ENCODE measurements at regions not wholly inside any gene's neighbourhood (a gene's known extent, or its start where the extent isn't known, plus 50 kb on each side); places are given as distances from the start of the nearest gene placed in this dataset.

GRCh38 chr4:141896687-141897086 is 260.3 kb downstream of the IL15 start (continued):
- TF ChIP-seq USF1 (CRISPR knock-in tag; IDR thresholded peaks at IDR 0.05) (no peak), NFYB (CRISPR knock-in tag; conservative IDR thresholded peaks at IDR 0.05; ENCODE audit: low read depth) (no peak), ZNF416 (CRISPR knock-in tag; IDR thresholded peaks at IDR 0.05) (no peak), ZNF138 (CRISPR knock-in tag; conservative IDR thresholded peaks at IDR 0.05) (no peak), E2F1 (CRISPR knock-in tag; IDR thresholded peaks at IDR 0.05) (no peak), ZNF423 (CRISPR knock-in tag; IDR thresholded peaks at IDR 0.05) (no peak)

- H3K27ac Mint-ChIP-seq, result no peak overlapping the region
Measured at GRCh38 chr4:141898346-141898745, 262.0 kb downstream of the IL15 start.

DNA sequence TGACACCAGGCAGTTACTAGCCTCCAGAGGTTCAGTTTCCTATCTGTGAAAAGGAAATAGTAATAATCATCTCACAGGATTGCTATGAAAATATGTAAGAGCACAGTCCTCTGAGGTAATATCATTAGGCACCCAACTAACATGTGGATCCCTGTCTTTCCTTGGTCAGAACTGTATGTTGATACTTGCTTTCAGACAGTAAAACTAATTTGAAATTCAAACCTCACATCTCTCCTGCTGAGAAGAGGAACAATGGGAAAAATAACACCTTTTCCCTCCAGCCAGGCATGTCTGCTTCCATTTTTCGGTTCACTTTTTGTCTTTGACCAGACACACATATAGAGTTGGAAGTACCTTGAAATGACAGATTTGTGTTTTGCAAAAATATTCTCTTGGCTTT is 262.7 kb downstream of the IL15 start:
- Mint-ChIP-seq H3K4me1 (peaks cover 41% of the 10 kb centered on the region), H3K9me3 (peaks cover 18% of the 10 kb centered on the region), H3K36me3 (peaks cover 11% of the 10 kb centered on the region), H3K4me3 (no peak overlapping the region), H3K27ac (no peak overlapping the region), H3K27me3 (ENCODE audit: low read depth) (no peaks in the 10 kb centered on the region)
- CTCF ChIA-PET, result no interaction called here
- DNase-seq (ENCODE audit: low spot score) (no peak), ATAC-seq (no peak)
- POLR2A ChIA-PET, result no interaction called here
- TF ChIP-seq MLX (CRISPR knock-in tag; IDR thresholded peaks at IDR 0.05) (no peak), NFYB (CRISPR knock-in tag; conservative IDR thresholded peaks at IDR 0.05; ENCODE audit: low read depth) (no peak), SMAD4 (CRISPR knock-in tag; IDR thresholded peaks at IDR 0.05) (no peak), ZMAT4 (CRISPR knock-in tag; IDR thresholded peaks at IDR 0.05) (no peak), ATF1 (CRISPR knock-in tag; IDR thresholded peaks at IDR 0.05) (no peak), ZNF532 (CRISPR knock-in tag; IDR thresholded peaks at IDR 0.05; ENCODE audit: borderline replicate concordance) (no peak)
- TF ChIP-seq, protein P1, sequence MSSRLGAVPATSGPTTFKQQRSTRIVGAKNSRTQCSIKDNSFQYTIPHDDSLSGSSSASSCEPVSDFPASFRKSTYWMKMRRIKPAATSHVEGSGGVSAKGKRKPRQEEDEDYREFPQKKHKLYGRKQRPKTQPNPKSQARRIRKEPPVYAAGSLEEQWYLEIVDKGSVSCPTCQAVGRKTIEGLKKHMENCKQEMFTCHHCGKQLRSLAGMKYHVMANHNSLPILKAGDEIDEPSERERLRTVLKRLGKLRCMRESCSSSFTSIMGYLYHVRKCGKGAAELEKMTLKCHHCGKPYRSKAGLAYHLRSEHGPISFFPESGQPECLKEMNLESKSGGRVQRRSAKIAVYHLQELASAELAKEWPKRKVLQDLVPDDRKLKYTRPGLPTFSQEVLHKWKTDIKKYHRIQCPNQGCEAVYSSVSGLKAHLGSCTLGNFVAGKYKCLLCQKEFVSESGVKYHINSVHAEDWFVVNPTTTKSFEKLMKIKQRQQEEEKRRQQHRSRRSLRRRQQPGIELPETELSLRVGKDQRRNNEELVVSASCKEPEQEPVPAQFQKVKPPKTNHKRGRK (CRISPR knock-in tag; IDR thresholded peaks at IDR 0.05; ENCODE audit: borderline replicate concordance), result no peak
- TF ChIP-seq, protein P2, sequence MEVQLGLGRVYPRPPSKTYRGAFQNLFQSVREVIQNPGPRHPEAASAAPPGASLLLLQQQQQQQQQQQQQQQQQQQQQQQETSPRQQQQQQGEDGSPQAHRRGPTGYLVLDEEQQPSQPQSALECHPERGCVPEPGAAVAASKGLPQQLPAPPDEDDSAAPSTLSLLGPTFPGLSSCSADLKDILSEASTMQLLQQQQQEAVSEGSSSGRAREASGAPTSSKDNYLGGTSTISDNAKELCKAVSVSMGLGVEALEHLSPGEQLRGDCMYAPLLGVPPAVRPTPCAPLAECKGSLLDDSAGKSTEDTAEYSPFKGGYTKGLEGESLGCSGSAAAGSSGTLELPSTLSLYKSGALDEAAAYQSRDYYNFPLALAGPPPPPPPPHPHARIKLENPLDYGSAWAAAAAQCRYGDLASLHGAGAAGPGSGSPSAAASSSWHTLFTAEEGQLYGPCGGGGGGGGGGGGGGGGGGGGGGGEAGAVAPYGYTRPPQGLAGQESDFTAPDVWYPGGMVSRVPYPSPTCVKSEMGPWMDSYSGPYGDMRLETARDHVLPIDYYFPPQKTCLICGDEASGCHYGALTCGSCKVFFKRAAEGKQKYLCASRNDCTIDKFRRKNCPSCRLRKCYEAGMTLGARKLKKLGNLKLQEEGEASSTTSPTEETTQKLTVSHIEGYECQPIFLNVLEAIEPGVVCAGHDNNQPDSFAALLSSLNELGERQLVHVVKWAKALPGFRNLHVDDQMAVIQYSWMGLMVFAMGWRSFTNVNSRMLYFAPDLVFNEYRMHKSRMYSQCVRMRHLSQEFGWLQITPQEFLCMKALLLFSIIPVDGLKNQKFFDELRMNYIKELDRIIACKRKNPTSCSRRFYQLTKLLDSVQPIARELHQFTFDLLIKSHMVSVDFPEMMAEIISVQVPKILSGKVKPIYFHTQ (CRISPR knock-in tag; IDR thresholded peaks at IDR 0.05), result no peak

More at GRCh38 chr4:141898346-141898745, 262.0 kb downstream of the IL15 start:
- H3K36me3 Mint-ChIP-seq, result peaks cover 11% of the 10 kb centered on the region
- peaks cover 44% of the 10 kb centered on the region for H3K4me1 Mint-ChIP-seq
- no peak for DNase-seq (ENCODE audit: low spot score)
- ChIA-PET CTCF (no interaction called here), POLR2A (interaction anchor here (0.5 kb wide), 1 partner anchor 501 kb away, joined by 3 read pairs; no protein-coding TSS in a partner anchor)
- no peak overlapping the region for H3K4me3 Mint-ChIP-seq
- no peak for ATAC-seq
- H3K27me3 Mint-ChIP-seq (ENCODE audit: low read depth), result no peaks in the 10 kb centered on the region
- peaks cover 17% of the 10 kb centered on the region for H3K9me3 Mint-ChIP-seq
- TF ChIP-seq RELA (CRISPR knock-in tag; IDR thresholded peaks at IDR 0.05; ENCODE audit: borderline replicate concordance) (no peak), ZMAT4 (CRISPR knock-in tag; IDR thresholded peaks at IDR 0.05) (no peak), SOX15 (CRISPR knock-in tag; IDR thresholded peaks at IDR 0.05) (no peak), TEAD4 (CRISPR knock-in tag; IDR thresholded peaks at IDR 0.05) (no peak), ZBTB21 (CRISPR knock-in tag; IDR thresholded peaks at IDR 0.05; ENCODE audit: borderline replicate concordance) (no peak)
- TF ChIP-seq, protein P3, sequence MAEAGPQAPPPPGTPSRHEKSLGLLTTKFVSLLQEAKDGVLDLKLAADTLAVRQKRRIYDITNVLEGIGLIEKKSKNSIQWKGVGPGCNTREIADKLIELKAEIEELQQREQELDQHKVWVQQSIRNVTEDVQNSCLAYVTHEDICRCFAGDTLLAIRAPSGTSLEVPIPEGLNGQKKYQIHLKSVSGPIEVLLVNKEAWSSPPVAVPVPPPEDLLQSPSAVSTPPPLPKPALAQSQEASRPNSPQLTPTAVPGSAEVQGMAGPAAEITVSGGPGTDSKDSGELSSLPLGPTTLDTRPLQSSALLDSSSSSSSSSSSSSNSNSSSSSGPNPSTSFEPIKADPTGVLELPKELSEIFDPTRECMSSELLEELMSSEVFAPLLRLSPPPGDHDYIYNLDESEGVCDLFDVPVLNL (CRISPR knock-in tag; IDR thresholded peaks at IDR 0.05; ENCODE audit: borderline replicate concordance, low read depth), result no peak
